Endothelial cell of umbilical vein (primary cell): ENCODE measurements at regions not wholly inside any gene's neighbourhood (a gene's known extent, or its start where the extent isn't known, plus 50 kb on each side); places are given as distances from the start of the nearest gene placed in this dataset.

Source experiments
- BruUV-seq: library from RNA; stranded (reverse); fragments of 400-500 nt; replicated peaks from 2 replicates; lab custom pipeline; 2021; lab: Mats Ljungman, UMichigan
- CTCF ChIA-PET: fragments of 300-600, 350-600 bp; sonication (Branson Sonifier 250); formaldehyde crosslinking; loops from one replicate; lab custom pipeline; 2021; ENCODE audit warnings: antibody characterized with exemption, inconsistent platforms; lab: Charles Lee
- POLR2A ChIA-PET: fragments of 300-600, 350-600 bp; sonication (Branson Sonifier 250); formaldehyde crosslinking; loops from one replicate; lab custom pipeline; 2021; ENCODE audit warnings: antibody characterized with exemption, inconsistent platforms; lab: Charles Lee
- DNase-seq: peaks from one replicate; pipeline ENCODE4 v3.0.0-alpha.2; 2011; ENCODE audit warnings: low read depth, low spot score
- FAIRE-seq: peaks from 2 replicates; lab custom pipeline; 2011; peaks lifted over from hg19 to GRCh38; lab: Jason Lieb, UNC
- H2AFZ ChIP-seq: 2 replicates; pipeline ENCODE4 v1.6.0; 2012; ENCODE audit warnings: low read depth, low read length, control low read depth, inconsistent platforms
- H3K27ac ChIP-seq: 2 replicates; pipeline ENCODE4 v1.5.1; 2011; ENCODE audit warnings: low read depth, mild to moderate bottlenecking, control low read depth, low read length, moderate library complexity; ENCODE audit not compliant: insufficient read depth
- H3K27me3 ChIP-seq, 2 experiments: 2 replicates each; pipeline versions ENCODE4 v1.6.0 to v1.6.1; 2011; ENCODE audit warnings: low read length in 2 of 2, mixed read lengths in 1 of 2; ENCODE audit not compliant: control insufficient read depth in 2 of 2, insufficient read depth in 2 of 2
- H3K36me3 ChIP-seq, 2 experiments: 2 replicates in 1 of 2; 3 replicates in 1 of 2; pipeline ENCODE4 v1.5.1; 2011; ENCODE audit warnings: low read length in 2 of 2, mild to moderate bottlenecking in 1 of 2, moderate library complexity in 1 of 2; ENCODE audit not compliant: control insufficient read depth in 2 of 2, insufficient read depth in 2 of 2; ENCODE audit errors: extremely low read depth in 1 of 2
- H3K4me1 ChIP-seq: 3 replicates; pipeline ENCODE4 v1.5.1; 2011; ENCODE audit warnings: mild to moderate bottlenecking, low read length; ENCODE audit not compliant: control insufficient read depth, insufficient read depth; ENCODE audit errors: extremely low read depth
- H3K4me2 ChIP-seq: 2 replicates; pipeline ENCODE4 v1.6.1; 2011; ENCODE audit warnings: low read length, control low read depth, mixed read lengths; ENCODE audit not compliant: insufficient read depth
- H3K4me3 ChIP-seq, 3 experiments: fragments of 200-600 bp in 1 of 3; sonication (generic), shearing (Covaris generic) in 1 of 3; replicated peaks in 1 of 3; 2 replicates each; pipeline ENCODE4 v1.5.1; 2011 to 2016; ENCODE audit warnings: control low read depth in 3 of 3, low read length in 3 of 3, mild to moderate bottlenecking in 2 of 3, inconsistent platforms in 1 of 3, low read depth in 1 of 3, moderate library complexity in 1 of 3; ENCODE audit not compliant: insufficient read depth in 1 of 3
- H3K79me2 ChIP-seq: 2 replicates; pipeline ENCODE4 v1.6.0; 2012; ENCODE audit warnings: low read length, inconsistent platforms; ENCODE audit not compliant: control insufficient read depth, insufficient read depth
- H3K9ac ChIP-seq: replicated peaks from 2 replicates; pipeline ENCODE3; 2011; ENCODE audit warnings: low read length, control low read depth; ENCODE audit not compliant: insufficient read depth; ENCODE audit errors: extremely low read depth
- H3K9me1 ChIP-seq: replicated peaks from 3 replicates; pipeline ENCODE4 v1.6.0; 2011; ENCODE audit warnings: mild to moderate bottlenecking, low read length; ENCODE audit not compliant: control insufficient read depth, insufficient read depth; ENCODE audit errors: extremely low read depth
- H3K9me3 ChIP-seq: replicated peaks from 2 replicates; pipeline ENCODE4 v1.5.1; 2012; ENCODE audit warnings: low read length, inconsistent platforms; ENCODE audit not compliant: control insufficient read depth, insufficient read depth
- H4K20me1 ChIP-seq: replicated peaks from 2 replicates; pipeline ENCODE3; 2011; ENCODE audit warnings: mild to moderate bottlenecking, low read length; ENCODE audit not compliant: control insufficient read depth, insufficient read depth; ENCODE audit errors: extremely low read depth
- EZH2 ChIP-seq: IDR thresholded peaks from 2 replicates; pipeline ENCODE4 v1.6.1; 2012; ENCODE audit warnings: borderline replicate concordance, low read depth, mild to moderate bottlenecking, moderate library complexity, low read length, inconsistent platforms; ENCODE audit not compliant: severe bottlenecking
- FOS ChIP-seq: IDR thresholded peaks from 2 replicates; pipeline ENCODE4 v1.6.1; 2011; ENCODE audit warnings: mild to moderate bottlenecking, low read length, moderate library complexity, borderline replicate concordance; ENCODE audit not compliant: insufficient read depth
- GATA2 ChIP-seq: IDR thresholded peaks from 2 replicates; pipeline ENCODE4 v1.7.0; 2011; ENCODE audit warnings: low read depth, mild to moderate bottlenecking, moderate library complexity, mixed read lengths, low read length; ENCODE audit not compliant: insufficient read length, insufficient read depth
- JUN ChIP-seq: IDR thresholded peaks from 2 replicates; pipeline ENCODE4 v1.6.1; 2011; ENCODE audit warnings: borderline replicate concordance, low read depth; ENCODE audit not compliant: insufficient read length, insufficient read depth
- MYC ChIP-seq: IDR thresholded peaks from one replicate; pipeline ENCODE4 v1.6.1; 2011; ENCODE audit warnings: mild to moderate bottlenecking, low read depth, low read length
- POLR2A ChIP-seq: IDR thresholded peaks from 2 replicates; pipeline ENCODE4 v1.6.1; 2012; ENCODE audit warnings: low read depth, mild to moderate bottlenecking, control low read depth, low read length
- POLR2AphosphoS5 ChIP-seq: IDR thresholded peaks from 2 replicates; pipeline ENCODE4 v1.6.1; 2012; ENCODE audit warnings: low read depth, mild to moderate bottlenecking, control low read depth, low read length, moderate library complexity; ENCODE audit not compliant: insufficient read depth
- dilution Hi-C: fragments of 300-500 bp; cut with MboI; formaldehyde crosslinking; loops from one replicate; pipeline ENCODE4 v1.15.0; 2019; ENCODE audit warnings: low sequenced_read_pairs; ENCODE audit not compliant: extremely low pct_ligation_motif_present
- intact Hi-C: fragments of 100-400 bp; cut with micrococcal nuclease; formaldehyde crosslinking; loops from one replicate; pipeline ENCODE4 v1.10.0; 2022
- TF ChIP-seq, protein P1 (sequence below), 2 donors: IDR thresholded peaks; 1 replicate in 1 of 2; 2 replicates in 1 of 2; pipeline ENCODE4 v1.5.1; 2011; ENCODE audit warnings: low read length in 2 of 2, mild to moderate bottlenecking in 2 of 2, moderate library complexity in 2 of 2, control low read depth in 1 of 2, inconsistent platforms in 1 of 2, low read depth in 1 of 2; ENCODE audit not compliant: insufficient read depth in 1 of 2; ENCODE audit errors: extremely low read depth in 1 of 2
- TF ChIP-seq, protein P2 (sequence below): IDR thresholded peaks from 2 replicates; pipeline ENCODE4 v1.6.1; 2011; ENCODE audit not compliant: insufficient read depth, insufficient read length

DNA sequence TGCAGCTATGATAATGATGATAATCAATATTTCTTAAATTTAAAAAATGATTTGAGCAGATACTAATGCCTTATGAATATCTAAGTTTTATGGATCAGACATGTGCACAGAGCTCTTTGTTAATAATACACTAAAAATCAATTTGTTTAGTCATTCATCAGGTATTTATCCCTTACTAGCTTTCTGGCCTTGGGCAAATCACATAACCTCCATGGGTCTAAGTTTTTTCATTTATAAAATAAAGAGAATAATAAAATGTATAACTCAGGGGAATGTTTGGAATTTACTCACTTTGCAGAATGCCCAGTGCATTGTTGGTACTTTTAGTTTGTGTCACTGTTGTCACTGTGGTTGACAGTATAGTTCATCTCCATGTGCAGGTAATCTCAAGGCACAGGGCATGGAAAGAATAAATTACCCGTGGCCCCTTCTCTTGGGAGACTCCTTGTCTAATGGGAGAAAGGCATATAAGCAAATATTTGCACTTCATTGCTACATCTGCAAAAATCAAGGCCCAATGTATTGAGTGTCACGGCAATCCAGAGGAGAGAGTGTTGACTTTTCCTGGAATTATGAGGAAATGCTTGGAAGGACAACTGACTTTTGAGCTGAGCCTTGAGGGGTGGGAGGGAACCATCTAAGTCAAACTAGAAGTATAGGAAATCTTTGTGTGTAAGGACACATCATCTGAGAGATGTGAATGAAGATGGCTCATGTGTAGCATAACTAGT lies 64.7 kb upstream of the CTTNBP2 start:
- no peaks in the 10 kb centered on the region for H3K9me1 ChIP-seq
- no peak for DNase-seq
- no peak overlapping the region for H3K4me3 ChIP-seq
- no peak overlapping the region for H3K4me2 ChIP-seq
- ChIA-PET CTCF (interaction anchor here (1.0 to 1.3 kb wide), 2 partner anchors 9 to 14 kb away, joined by 3 read pairs; no protein-coding TSS in a partner anchor), POLR2A (no interaction called here)
- TF ChIP-seq POLR2AphosphoS5 (no peak), JUN (no peak), POLR2A (no peak), FOS (no peak), MYC (no peak), EZH2 (no peak), GATA2 (no peak)
- TF ChIP-seq, protein P1, sequence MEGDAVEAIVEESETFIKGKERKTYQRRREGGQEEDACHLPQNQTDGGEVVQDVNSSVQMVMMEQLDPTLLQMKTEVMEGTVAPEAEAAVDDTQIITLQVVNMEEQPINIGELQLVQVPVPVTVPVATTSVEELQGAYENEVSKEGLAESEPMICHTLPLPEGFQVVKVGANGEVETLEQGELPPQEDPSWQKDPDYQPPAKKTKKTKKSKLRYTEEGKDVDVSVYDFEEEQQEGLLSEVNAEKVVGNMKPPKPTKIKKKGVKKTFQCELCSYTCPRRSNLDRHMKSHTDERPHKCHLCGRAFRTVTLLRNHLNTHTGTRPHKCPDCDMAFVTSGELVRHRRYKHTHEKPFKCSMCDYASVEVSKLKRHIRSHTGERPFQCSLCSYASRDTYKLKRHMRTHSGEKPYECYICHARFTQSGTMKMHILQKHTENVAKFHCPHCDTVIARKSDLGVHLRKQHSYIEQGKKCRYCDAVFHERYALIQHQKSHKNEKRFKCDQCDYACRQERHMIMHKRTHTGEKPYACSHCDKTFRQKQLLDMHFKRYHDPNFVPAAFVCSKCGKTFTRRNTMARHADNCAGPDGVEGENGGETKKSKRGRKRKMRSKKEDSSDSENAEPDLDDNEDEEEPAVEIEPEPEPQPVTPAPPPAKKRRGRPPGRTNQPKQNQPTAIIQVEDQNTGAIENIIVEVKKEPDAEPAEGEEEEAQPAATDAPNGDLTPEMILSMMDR (IDR thresholded peaks at IDR 0.05; ENCODE audit: extremely low read depth in 1 of 2, insufficient read depth in 1 of 2, low read depth in 1 of 2, low read length in 2 of 2): no peak
- TF ChIP-seq, protein P2, sequence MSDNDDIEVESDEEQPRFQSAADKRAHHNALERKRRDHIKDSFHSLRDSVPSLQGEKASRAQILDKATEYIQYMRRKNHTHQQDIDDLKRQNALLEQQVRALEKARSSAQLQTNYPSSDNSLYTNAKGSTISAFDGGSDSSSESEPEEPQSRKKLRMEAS: no peak
- no TSS peak for BruUV-seq
- H3K27ac ChIP-seq: no peak overlapping the region
- H4K20me1 ChIP-seq: no peaks in the 10 kb centered on the region
- dilution Hi-C loops (no loop called here), intact Hi-C loops (no loop called here)
- no peaks in the 10 kb centered on the region for H3K27me3 ChIP-seq
- no peaks in the 10 kb centered on the region for H3K9me3 ChIP-seq
- no peak for FAIRE-seq
- no peaks in the 10 kb centered on the region for H3K4me1 ChIP-seq
- no peaks in the 10 kb centered on the region for H3K36me3 ChIP-seq
- H3K79me2 ChIP-seq: no peaks in the 10 kb centered on the region
- H3K9ac ChIP-seq: no peak overlapping the region
- H2AFZ ChIP-seq: no peak overlapping the region
